PFSK-1 (cell line): ENCODE measurements at regions not wholly inside any gene's neighbourhood (a gene's known extent, or its start where the extent isn't known, plus 50 kb on each side); places are given as distances from the start of the nearest gene placed in this dataset.

Experiments used
- POLR2AphosphoS5 ChIP-seq: IDR thresholded peaks from 2 replicates; pipeline ENCODE4 v1.6.1; 2012; ENCODE audit warnings: low read depth, mild to moderate bottlenecking, control low read depth, low read length, moderate library complexity
- TAF1 ChIP-seq: IDR thresholded peaks from 2 replicates; pipeline ENCODE4 v1.6.1; 2012; ENCODE audit warnings: low read length, control low read depth, borderline replicate concordance; ENCODE audit not compliant: insufficient read depth
- TF ChIP-seq, protein P1 (sequence below), 2 experiments: IDR thresholded peaks; 2 replicates each; pipeline versions ENCODE4 v1.6.1 to v1.8.0; 2011 to 2012; ENCODE audit warnings: low read depth in 2 of 2, low read length in 2 of 2, control low read depth in 1 of 2, inconsistent platforms in 1 of 2, mild to moderate bottlenecking in 1 of 2, moderate library complexity in 1 of 2; ENCODE audit not compliant: insufficient read depth in 1 of 2

- TF ChIP-seq, protein P1, sequence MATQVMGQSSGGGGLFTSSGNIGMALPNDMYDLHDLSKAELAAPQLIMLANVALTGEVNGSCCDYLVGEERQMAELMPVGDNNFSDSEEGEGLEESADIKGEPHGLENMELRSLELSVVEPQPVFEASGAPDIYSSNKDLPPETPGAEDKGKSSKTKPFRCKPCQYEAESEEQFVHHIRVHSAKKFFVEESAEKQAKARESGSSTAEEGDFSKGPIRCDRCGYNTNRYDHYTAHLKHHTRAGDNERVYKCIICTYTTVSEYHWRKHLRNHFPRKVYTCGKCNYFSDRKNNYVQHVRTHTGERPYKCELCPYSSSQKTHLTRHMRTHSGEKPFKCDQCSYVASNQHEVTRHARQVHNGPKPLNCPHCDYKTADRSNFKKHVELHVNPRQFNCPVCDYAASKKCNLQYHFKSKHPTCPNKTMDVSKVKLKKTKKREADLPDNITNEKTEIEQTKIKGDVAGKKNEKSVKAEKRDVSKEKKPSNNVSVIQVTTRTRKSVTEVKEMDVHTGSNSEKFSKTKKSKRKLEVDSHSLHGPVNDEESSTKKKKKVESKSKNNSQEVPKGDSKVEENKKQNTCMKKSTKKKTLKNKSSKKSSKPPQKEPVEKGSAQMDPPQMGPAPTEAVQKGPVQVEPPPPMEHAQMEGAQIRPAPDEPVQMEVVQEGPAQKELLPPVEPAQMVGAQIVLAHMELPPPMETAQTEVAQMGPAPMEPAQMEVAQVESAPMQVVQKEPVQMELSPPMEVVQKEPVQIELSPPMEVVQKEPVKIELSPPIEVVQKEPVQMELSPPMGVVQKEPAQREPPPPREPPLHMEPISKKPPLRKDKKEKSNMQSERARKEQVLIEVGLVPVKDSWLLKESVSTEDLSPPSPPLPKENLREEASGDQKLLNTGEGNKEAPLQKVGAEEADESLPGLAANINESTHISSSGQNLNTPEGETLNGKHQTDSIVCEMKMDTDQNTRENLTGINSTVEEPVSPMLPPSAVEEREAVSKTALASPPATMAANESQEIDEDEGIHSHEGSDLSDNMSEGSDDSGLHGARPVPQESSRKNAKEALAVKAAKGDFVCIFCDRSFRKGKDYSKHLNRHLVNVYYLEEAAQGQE (IDR thresholded peaks at IDR 0.05; ENCODE audit: insufficient read depth in 1 of 2, low read depth in 2 of 2, low read length in 2 of 2), result no peak
- TF ChIP-seq TAF1 (no peak), POLR2AphosphoS5 (no peak)
These were observed 378.2 kb upstream of the PRKCQ start for GRCh38 chr10:6958254-6958653.
